IPS-18c (cell line): ENCODE measurements at regions not wholly inside any gene's neighbourhood (a gene's known extent, or its start where the extent isn't known, plus 50 kb on each side); places are given as distances from the start of the nearest gene placed in this dataset.
"Not testable (repeated sequence)": the region's sequence is repeated elsewhere in the genome, so short reads cannot be mapped to it uniquely, and the experiment has no call there.

Experiments
- H3K4me3 ChIP-seq: 2 replicates; pipeline ENCODE4 v1.7.0; 2013; ENCODE audit warnings: low read depth, mild to moderate bottlenecking, low read length, moderate library complexity; ENCODE audit not compliant: insufficient read depth
- H3K9me3 ChIP-seq: one replicate; pipeline ENCODE4 v1.6.1; 2013; ENCODE audit warnings: mild to moderate bottlenecking, low read length, moderate library complexity; ENCODE audit not compliant: control insufficient read depth, insufficient read depth

- Histone ChIP-seq H3K9me3 (no peaks in the 10 kb centered on the region), H3K4me3 (no peak overlapping the region)
Measured at GRCh38 chr16:60107437-60107836, 1373.3 kb upstream of the GOT2 start.

GRCh38 chr16:60100371-60100770 is 1366.3 kb upstream of the GOT2 start:
- H3K4me3 ChIP-seq, result no peak overlapping the region
- H3K9me3 ChIP-seq, result no peaks in the 10 kb centered on the region

GRCh38 chr16:60091529-60091928 is 1357.4 kb upstream of the GOT2 start:
- Histone ChIP-seq H3K9me3 (no peaks in the 10 kb centered on the region), H3K4me3 (no peak overlapping the region)

- no peaks in the 10 kb centered on the region for H3K9me3 ChIP-seq
- no peak overlapping the region for H3K4me3 ChIP-seq
Measured at GRCh38 chr16:60091071-60091470, 1357.0 kb upstream of the GOT2 start.

GRCh38 chr16:60087530-60087929 is 1353.4 kb upstream of the GOT2 start:
- H3K9me3 ChIP-seq, result no peaks in the 10 kb centered on the region
- no peak overlapping the region for H3K4me3 ChIP-seq

- not testable (repeated sequence) for H3K4me3 ChIP-seq, H3K9me3 ChIP-seq
Measured at GRCh38 chr16:60078819-60079218, 1344.7 kb upstream of the GOT2 start.

- Histone ChIP-seq H3K4me3 (no peak overlapping the region), H3K9me3 (no peaks in the 10 kb centered on the region)
Measured at GRCh38 chr16:60077861-60078260, 1343.7 kb upstream of the GOT2 start.

- H3K9me3 ChIP-seq, result no peaks in the 10 kb centered on the region
- no peak overlapping the region for H3K4me3 ChIP-seq
Measured at GRCh38 chr16:60074378-60074777, 1340.3 kb upstream of the GOT2 start.

GRCh38 chr16:60073376-60073775 is 1339.3 kb upstream of the GOT2 start:
- no peaks in the 10 kb centered on the region for H3K9me3 ChIP-seq
- no peak overlapping the region for H3K4me3 ChIP-seq

GRCh38 chr16:60064026-60064425 is 1329.9 kb upstream of the GOT2 start:
- no peak overlapping the region for H3K4me3 ChIP-seq
- H3K9me3 ChIP-seq, result no peaks in the 10 kb centered on the region

GRCh38 chr16:60061396-60061795 is 1327.3 kb upstream of the GOT2 start:
- H3K9me3 ChIP-seq, result no peaks in the 10 kb centered on the region
- no peak overlapping the region for H3K4me3 ChIP-seq

- no peak overlapping the region for H3K4me3 ChIP-seq
- H3K9me3 ChIP-seq, result no peaks in the 10 kb centered on the region
Measured at GRCh38 chr16:60060731-60061130, 1326.6 kb upstream of the GOT2 start.

- Histone ChIP-seq H3K9me3 (no peaks in the 10 kb centered on the region), H3K4me3 (no peak overlapping the region)
Measured at GRCh38 chr16:60059141-60059540, 1325.0 kb upstream of the GOT2 start.

- Histone ChIP-seq H3K4me3 (no peak overlapping the region), H3K9me3 (no peaks in the 10 kb centered on the region)
Measured at GRCh38 chr16:60041671-60042070, 1307.6 kb upstream of the GOT2 start.

- no peak overlapping the region for H3K4me3 ChIP-seq
- H3K9me3 ChIP-seq, result no peaks in the 10 kb centered on the region
Measured at GRCh38 chr16:60031740-60032139, 1297.6 kb upstream of the GOT2 start.

GRCh38 chr16:60027351-60027750 is 1293.2 kb upstream of the GOT2 start:
- Histone ChIP-seq H3K9me3 (no peaks in the 10 kb centered on the region), H3K4me3 (no peak overlapping the region)

- H3K9me3 ChIP-seq, result peaks cover 4% of the 10 kb centered on the region
Measured at GRCh38 chr16:60013076-60013475, 1279.0 kb upstream of the GOT2 start.

GRCh38 chr16:60001523-60001922 is 1267.4 kb upstream of the GOT2 start:
- Histone ChIP-seq H3K4me3 (no peak overlapping the region), H3K9me3 (peaks cover 5% of the 10 kb centered on the region)

More at GRCh38 chr16:60013076-60013475, 1279.0 kb upstream of the GOT2 start:
- no peak overlapping the region for H3K4me3 ChIP-seq

- Histone ChIP-seq H3K9me3 (peaks cover 9% of the 10 kb centered on the region), H3K4me3 (no peak overlapping the region)
Measured at GRCh38 chr16:59997706-59998105, 1263.6 kb upstream of the GOT2 start.
